GM20431 (cell line): ENCODE measurements at regions not wholly inside any gene's neighbourhood (a gene's known extent, or its start where the extent isn't known, plus 50 kb on each side); places are given as distances from the start of the nearest gene placed in this dataset.

ENCODE experiments used
- in situ Hi-C: fragments of 300-500 bp; cut with MseI, MboI; formaldehyde crosslinking; loops from one replicate; pipeline ENCODE4 v1.15.0; 2020; ENCODE audit warnings: low sequenced_read_pairs; ENCODE audit not compliant: unreplicated experiment

DNA sequence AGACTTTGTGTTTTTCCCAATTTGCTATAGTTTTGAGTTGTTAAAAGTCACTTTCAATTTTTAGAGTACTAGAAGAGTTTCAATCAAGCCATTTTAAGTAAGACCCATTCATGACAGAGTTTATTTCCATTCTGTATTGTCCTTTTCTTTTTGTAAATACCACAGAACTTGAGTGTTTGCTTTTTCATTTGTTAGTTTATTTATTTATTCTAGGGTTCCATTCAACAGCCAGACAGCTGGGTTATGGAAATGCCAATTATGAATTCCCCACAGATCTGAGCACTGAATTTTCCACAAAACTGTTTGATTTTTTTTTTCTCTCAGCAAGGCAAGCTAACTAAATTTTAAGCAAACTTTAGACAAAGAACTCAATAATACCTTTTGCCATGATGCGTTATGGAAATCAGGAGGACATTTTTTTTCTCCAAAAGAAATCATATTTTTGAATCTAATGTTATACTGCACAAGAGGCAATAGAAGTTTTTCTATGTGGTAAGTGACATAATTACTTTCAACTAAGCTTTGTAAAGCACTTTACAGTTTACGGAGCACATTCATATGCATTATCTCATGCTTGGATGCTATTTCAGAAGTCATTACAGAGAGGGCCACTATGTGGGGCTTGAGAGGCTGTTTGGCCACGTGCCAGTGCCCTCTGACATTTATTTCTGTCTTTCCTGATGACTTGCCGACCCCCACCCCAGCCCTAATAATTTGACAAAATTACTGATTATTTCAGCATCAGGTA, 181.5 kb downstream of the VRK1 start:
- in situ Hi-C loops: no loop called here

DNA sequence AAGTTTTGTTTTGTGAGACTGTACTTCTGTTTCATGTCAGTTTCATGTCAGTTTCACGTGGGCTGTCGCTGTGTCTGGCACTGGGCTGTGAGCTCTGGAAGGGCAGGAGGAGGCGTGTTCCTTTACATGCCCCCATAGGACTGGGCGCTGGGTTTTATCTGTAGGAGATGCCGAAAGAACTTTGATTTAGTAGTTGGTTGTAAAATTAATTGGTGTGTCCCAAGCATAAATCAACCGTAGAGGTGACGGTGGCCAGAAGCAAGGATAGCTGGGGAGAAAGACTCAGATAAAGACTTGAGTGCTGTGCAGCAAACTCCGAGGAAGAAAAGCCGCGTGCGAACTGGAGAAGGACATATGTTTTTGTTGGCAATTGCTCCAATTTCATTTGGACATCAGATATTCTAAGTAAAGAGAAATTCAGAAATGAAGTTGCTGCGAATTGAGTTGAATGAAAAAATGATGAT, 182.5 kb downstream of the VRK1 start:
- in situ Hi-C loops: no loop called here

- in situ Hi-C loops: no loop called here
These were observed 183.7 kb downstream of the VRK1 start for GRCh38 chr14:96980835-96981234.

GRCh38 chr14:96986256-96987085, 189.3 kb downstream of the VRK1 start:
- in situ Hi-C loops: no loop called here

- in situ Hi-C loops: no loop called here
These were observed 189.9 kb downstream of the VRK1 start for GRCh38 chr14:96987086-96987474.

DNA sequence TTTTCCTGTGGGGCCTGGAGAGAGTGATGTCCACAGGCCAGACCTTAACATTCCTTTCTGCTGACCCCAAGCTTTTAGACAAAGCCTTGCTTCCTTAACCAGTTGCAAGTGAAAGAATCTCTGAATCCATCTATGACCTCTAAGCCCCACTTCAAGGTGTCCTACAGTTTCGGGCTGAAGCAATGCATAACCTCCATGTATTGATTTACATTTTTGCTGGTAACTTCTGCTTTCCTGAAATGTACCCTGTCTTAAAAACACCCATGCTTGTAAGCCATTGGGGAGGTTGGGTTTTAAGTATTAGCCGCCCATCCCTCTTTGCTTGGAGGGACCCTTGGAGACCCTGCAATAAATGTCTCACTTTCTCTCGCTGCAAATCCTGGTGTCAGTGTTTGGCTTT, 190.6 kb downstream of the VRK1 start:
- in situ Hi-C loops: no loop called here

- in situ Hi-C loops: no loop called here
These were observed 192.1 kb downstream of the VRK1 start for GRCh38 chr14:96989306-96989705.

- in situ Hi-C loops: no loop called here
These were observed 194.0 kb downstream of the VRK1 start for GRCh38 chr14:96991226-96991625.

DNA sequence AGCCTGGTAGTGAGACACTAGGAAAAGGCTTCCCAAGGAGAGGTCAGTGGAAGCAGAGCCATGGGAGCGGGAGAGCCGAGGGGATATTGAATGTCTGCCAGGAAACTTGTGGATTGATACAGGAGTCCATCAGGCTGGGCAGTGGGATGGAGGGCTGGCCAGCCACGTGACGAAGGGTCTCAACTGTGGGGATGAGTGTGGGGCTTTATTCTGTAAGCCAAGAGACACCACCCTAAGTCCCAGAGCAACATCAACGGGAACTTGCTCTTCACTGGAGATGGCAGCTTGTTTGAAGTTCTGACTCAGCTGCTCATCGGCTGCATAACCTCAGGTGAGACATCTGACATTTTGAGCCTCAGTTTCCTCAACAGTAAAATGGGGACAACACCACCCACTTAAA, 197.8 kb downstream of the VRK1 start:
- in situ Hi-C loops: no loop called here

- in situ Hi-C loops: no loop called here
These were observed 200.1 kb downstream of the VRK1 start for GRCh38 chr14:96997269-96997668.

GRCh38 chr14:96997996-96998395, 200.8 kb downstream of the VRK1 start:
- in situ Hi-C loops: no loop called here

GRCh38 chr14:96999654-97000155, 202.5 kb downstream of the VRK1 start:
- in situ Hi-C loops: no loop called here

GRCh38 chr14:97002454-97002853, 205.3 kb downstream of the VRK1 start:
- in situ Hi-C loops: no loop called here

- in situ Hi-C loops: no loop called here
These were observed 208.8 kb downstream of the VRK1 start for GRCh38 chr14:97005934-97006333.

GRCh38 chr14:97010491-97011160, 213.4 kb downstream of the VRK1 start:
- in situ Hi-C loops: no loop called here

GRCh38 chr14:97013878-97014277, 216.7 kb downstream of the VRK1 start:
- in situ Hi-C loops: no loop called here

DNA sequence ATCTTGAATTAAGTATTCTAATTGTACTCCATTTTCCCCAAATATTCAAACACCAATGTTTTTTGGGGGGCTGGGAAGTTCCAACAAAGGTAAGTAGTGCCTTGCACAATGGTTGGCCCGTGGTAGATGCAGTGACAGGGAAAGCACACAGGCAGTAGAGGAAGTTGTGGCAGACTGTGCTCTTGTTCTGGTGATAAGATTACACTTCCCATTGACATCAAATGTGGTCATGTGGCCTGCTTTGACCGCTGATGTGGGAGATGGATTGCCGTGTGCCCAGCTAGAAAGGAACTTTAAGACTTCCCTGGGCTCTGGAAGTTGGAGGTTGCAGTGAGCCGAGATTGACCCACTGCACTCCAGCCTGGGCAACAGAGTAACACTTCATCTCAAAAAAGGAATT, 223.8 kb downstream of the VRK1 start:
- in situ Hi-C loops: no loop called here

GRCh38 chr14:97021571-97022168, 224.5 kb downstream of the VRK1 start:
- in situ Hi-C loops: no loop called here

GRCh38 chr14:97022741-97023140, 225.6 kb downstream of the VRK1 start:
- in situ Hi-C loops: no loop called here

- in situ Hi-C loops: no loop called here
These were observed 226.7 kb downstream of the VRK1 start for GRCh38 chr14:97023871-97024270.
